ENCODE measurements at regions not wholly inside any gene's neighbourhood (a gene's known extent, or its start where the extent isn't known, plus 50 kb on each side); places are given as distances from the start of the nearest gene placed in this dataset.

- no peak overlapping the region for H3K4me2 ChIP-seq
- TF ChIP-seq CTCF (conservative IDR thresholded peaks at IDR 0.05; ENCODE audit: low read depth, low read length) = no peak
- H3K79me2 ChIP-seq (ENCODE audit: insufficient read depth, low read depth) = no peaks in the 10 kb centered on the region
Observed at GRCh38 chr5:159655757-159656409, 260.4 kb upstream of the ADRA1B start.

GRCh38 chr5:159657298-159657697 is 259.0 kb upstream of the ADRA1B start:
- Histone ChIP-seq H3K27ac (no peak overlapping the region), H3K9ac (no peak overlapping the region), H3K4me2 (no peak overlapping the region), H3K79me2 (ENCODE audit: insufficient read depth, low read depth) (no peaks in the 10 kb centered on the region), H3K4me3 (IDR thresholded peaks at IDR 0.05; ENCODE audit: insufficient read depth, low read depth, low read length) (no peak overlapping the region), H3K36me3 (ENCODE audit: insufficient read depth) (no peaks in the 10 kb centered on the region), H4K20me1 (ENCODE audit: insufficient read depth) (no peaks in the 10 kb centered on the region), H3K27me3 (ENCODE audit: insufficient read depth, low read depth) (no peaks in the 10 kb centered on the region), H2AFZ (ENCODE audit: low read depth) (no peak overlapping the region), H3K4me1 (ENCODE audit: low read depth, poor library complexity, severe bottlenecking) (no peaks in the 10 kb centered on the region)
- TF ChIP-seq CTCF (conservative IDR thresholded peaks at IDR 0.05; ENCODE audit: low read depth, low read length) = no peak

More at GRCh38 chr5:159655757-159656409, 260.4 kb upstream of the ADRA1B start:
- H3K4me3 ChIP-seq (IDR thresholded peaks at IDR 0.05; ENCODE audit: insufficient read depth, low read depth, low read length) = no peak overlapping the region
- no peaks in the 10 kb centered on the region for H4K20me1 ChIP-seq (ENCODE audit: insufficient read depth)
- no peaks in the 10 kb centered on the region for H3K27me3 ChIP-seq (ENCODE audit: insufficient read depth, low read depth)
- H3K9ac ChIP-seq = no peak overlapping the region
- H3K4me1 ChIP-seq (ENCODE audit: low read depth, poor library complexity, severe bottlenecking) = no peaks in the 10 kb centered on the region
- H3K36me3 ChIP-seq (ENCODE audit: insufficient read depth) = no peaks in the 10 kb centered on the region
- H3K27ac ChIP-seq = no peak overlapping the region
- no peak overlapping the region for H2AFZ ChIP-seq (ENCODE audit: low read depth)

GRCh38 chr5:159657771-159658170 is 258.5 kb upstream of the ADRA1B start:
- Histone ChIP-seq H3K4me2 (no peak overlapping the region), H3K36me3 (ENCODE audit: insufficient read depth) (no peaks in the 10 kb centered on the region), H3K27me3 (ENCODE audit: insufficient read depth, low read depth) (no peaks in the 10 kb centered on the region), H2AFZ (ENCODE audit: low read depth) (no peak overlapping the region), H3K9ac (no peak overlapping the region), H3K4me1 (ENCODE audit: low read depth, poor library complexity, severe bottlenecking) (no peaks in the 10 kb centered on the region), H3K27ac (no peak overlapping the region), H4K20me1 (ENCODE audit: insufficient read depth) (no peaks in the 10 kb centered on the region), H3K4me3 (IDR thresholded peaks at IDR 0.05; ENCODE audit: insufficient read depth, low read depth, low read length) (no peak overlapping the region), H3K79me2 (ENCODE audit: insufficient read depth, low read depth) (no peaks in the 10 kb centered on the region)
- no peak for TF ChIP-seq CTCF (conservative IDR thresholded peaks at IDR 0.05; ENCODE audit: low read depth, low read length)

- no peaks in the 10 kb centered on the region for H3K79me2 ChIP-seq (ENCODE audit: insufficient read depth, low read depth)
- H3K4me2 ChIP-seq = no peak overlapping the region
- no peak overlapping the region for H2AFZ ChIP-seq (ENCODE audit: low read depth)
- no peaks in the 10 kb centered on the region for H4K20me1 ChIP-seq (ENCODE audit: insufficient read depth)
- no peak overlapping the region for H3K9ac ChIP-seq
- H3K36me3 ChIP-seq (ENCODE audit: insufficient read depth) = no peaks in the 10 kb centered on the region
- no peak overlapping the region for H3K4me3 ChIP-seq (IDR thresholded peaks at IDR 0.05; ENCODE audit: insufficient read depth, low read depth, low read length)
- no peak for TF ChIP-seq CTCF (conservative IDR thresholded peaks at IDR 0.05; ENCODE audit: low read depth, low read length)
- no peaks in the 10 kb centered on the region for H3K27me3 ChIP-seq (ENCODE audit: insufficient read depth, low read depth)
- H3K27ac ChIP-seq = no peak overlapping the region
- no peaks in the 10 kb centered on the region for H3K4me1 ChIP-seq (ENCODE audit: low read depth, poor library complexity, severe bottlenecking)
Observed at GRCh38 chr5:159658266-159658925, 257.9 kb upstream of the ADRA1B start.

Data from KMS-11 (cell line).